Astrocyte of the spinal cord (primary cell): ENCODE measurements at regions not wholly inside any gene's neighbourhood (a gene's known extent, or its start where the extent isn't known, plus 50 kb on each side); places are given as distances from the start of the nearest gene placed in this dataset.
A peak's percentile ranks its signal among the peaks of the same experiment; 100 is the strongest.

Experiments used
- DNase-seq: peaks from one replicate; pipeline ENCODE4 v3.0.0; 2011; ENCODE audit warnings: low read depth, low spot score
- H3K4me3 ChIP-seq: 2 replicates; pipeline ENCODE4 v1.5.1; 2011; ENCODE audit warnings: low read depth, mild to moderate bottlenecking, low read length, moderate library complexity
- CTCF ChIP-seq: IDR thresholded peaks from 2 replicates; pipeline ENCODE4 v1.5.1; 2012; ENCODE audit warnings: low read depth, mild to moderate bottlenecking, low read length, inconsistent platforms
- in situ Hi-C: cut with HindIII; loops from 2 replicates; pipeline ENCODE4 v1.10.0; 2017; ENCODE audit warnings: low sequenced_read_pairs

- in situ Hi-C loops: no loop called here
Measured at GRCh38 chr5:61654876-61655275, 322.8 kb downstream of the ZSWIM6 start.

GRCh38 chr5:61657010-61657409, 325.0 kb downstream of the ZSWIM6 start:
- no peak for DNase-seq
- no peak for TF ChIP-seq CTCF
- in situ Hi-C loops: no loop called here
- no peak overlapping the region for H3K4me3 ChIP-seq

More at GRCh38 chr5:61654876-61655275, 322.8 kb downstream of the ZSWIM6 start:
- H3K4me3 ChIP-seq: no peak overlapping the region
- TF ChIP-seq CTCF: no peak
- no peak for DNase-seq

- TF ChIP-seq CTCF: no peak
- DNase-seq: no peak
- in situ Hi-C loops: no loop called here
Measured at GRCh38 chr5:61657686-61658085, 325.6 kb downstream of the ZSWIM6 start.

GRCh38 chr5:61658592-61659008, 326.5 kb downstream of the ZSWIM6 start:
- TF ChIP-seq CTCF: peak; percentile 95
- DNase-seq: peak; percentile 65
- no peak overlapping the region for H3K4me3 ChIP-seq
- in situ Hi-C loops: no loop called here

More at GRCh38 chr5:61657686-61658085, 325.6 kb downstream of the ZSWIM6 start:
- H3K4me3 ChIP-seq: no peak overlapping the region

GRCh38 chr5:61659221-61659696, 327.2 kb downstream of the ZSWIM6 start:
- in situ Hi-C loops: no loop called here
- no peak overlapping the region for H3K4me3 ChIP-seq
- no peak for DNase-seq
- TF ChIP-seq CTCF: no peak

- in situ Hi-C loops: no loop called here
- no peak for TF ChIP-seq CTCF
- DNase-seq: no peak
- no peak overlapping the region for H3K4me3 ChIP-seq
Measured at GRCh38 chr5:61662670-61663069, 330.6 kb downstream of the ZSWIM6 start.
